BE2C (cell line): ENCODE measurements at regions not wholly inside any gene's neighbourhood (a gene's known extent, or its start where the extent isn't known, plus 50 kb on each side); places are given as distances from the start of the nearest gene placed in this dataset.

Experiments used
- DNase-seq: peaks from one replicate; pipeline ENCODE4 v3.0.0-alpha.2; 2020
- H3K27me3 ChIP-seq: fragments of 250-450 bp; sonication (Bioruptor Pico); 2 replicates; pipeline ENCODE4 v1.5.1; 2020; ENCODE audit warnings: mild to moderate bottlenecking
- H3K36me3 ChIP-seq: fragments of 250-450 bp; sonication (Bioruptor Pico); 2 replicates; pipeline ENCODE4 v1.5.1; 2020; ENCODE audit warnings: mild to moderate bottlenecking
- H3K4me1 ChIP-seq: fragments of 250-450 bp; sonication (Bioruptor Pico); 2 replicates; pipeline ENCODE4 v1.5.1; 2020
- H3K4me3 ChIP-seq: 2 replicates; pipeline ENCODE4 v1.5.1; 2011; ENCODE audit warnings: low read depth, low read length
- H3K9me3 ChIP-seq: fragments of 250-450 bp; sonication (Bioruptor Pico); 2 replicates; pipeline ENCODE4 v1.5.1; 2020
- CTCF ChIP-seq: IDR thresholded peaks from 2 replicates; pipeline ENCODE4 v1.5.1; 2012; ENCODE audit warnings: mild to moderate bottlenecking, low read depth, low read length

DNA sequence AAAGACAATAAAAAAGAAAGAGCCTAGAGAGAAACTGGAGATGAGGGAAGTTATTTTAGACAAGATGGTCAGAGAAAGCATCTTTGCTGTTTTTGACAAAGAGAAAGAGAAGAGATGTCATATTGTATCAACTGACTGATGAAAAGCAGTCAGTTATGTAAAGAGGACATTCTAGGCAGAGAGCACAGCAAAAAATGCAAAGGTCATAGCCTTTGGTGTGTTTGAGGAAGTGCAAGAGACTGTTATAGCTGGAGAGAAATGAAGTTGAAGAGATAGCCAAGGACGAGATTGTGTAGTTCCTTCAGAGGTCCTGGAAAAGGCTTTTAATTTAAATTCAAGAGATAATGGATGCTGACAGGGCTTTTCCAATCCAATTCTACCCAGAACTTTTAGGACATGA lies 342.4 kb downstream of the RASEF start:
- H3K4me1 ChIP-seq = no peaks in the 10 kb centered on the region; the same call in 1 of the 2 replicates
- no peak overlapping the region for H3K4me3 ChIP-seq
- TF ChIP-seq CTCF = no peak
- DNase-seq = no peak
- no peaks in the 10 kb centered on the region for H3K27me3 ChIP-seq
- H3K9me3 ChIP-seq = no peaks in the 10 kb centered on the region
- no peaks in the 10 kb centered on the region for H3K36me3 ChIP-seq

- H3K4me1 ChIP-seq = no peaks in the 10 kb centered on the region
- no peak overlapping the region for H3K4me3 ChIP-seq
- TF ChIP-seq CTCF = no peak
- no peaks in the 10 kb centered on the region for H3K27me3 ChIP-seq
- H3K36me3 ChIP-seq = no peaks in the 10 kb centered on the region
- DNase-seq = no peak
- H3K9me3 ChIP-seq = no peaks in the 10 kb centered on the region
Observed at GRCh38 chr9:82721593-82721992, 341.3 kb downstream of the RASEF start.

GRCh38 chr9:82722051-82722450 lies 340.9 kb downstream of the RASEF start:
- Histone ChIP-seq H3K9me3 (no peaks in the 10 kb centered on the region), H3K36me3 (no peaks in the 10 kb centered on the region), H3K4me1 (no peaks in the 10 kb centered on the region), H3K4me3 (no peak overlapping the region), H3K27me3 (no peaks in the 10 kb centered on the region)
- no peak for TF ChIP-seq CTCF
- no peak for DNase-seq

DNA sequence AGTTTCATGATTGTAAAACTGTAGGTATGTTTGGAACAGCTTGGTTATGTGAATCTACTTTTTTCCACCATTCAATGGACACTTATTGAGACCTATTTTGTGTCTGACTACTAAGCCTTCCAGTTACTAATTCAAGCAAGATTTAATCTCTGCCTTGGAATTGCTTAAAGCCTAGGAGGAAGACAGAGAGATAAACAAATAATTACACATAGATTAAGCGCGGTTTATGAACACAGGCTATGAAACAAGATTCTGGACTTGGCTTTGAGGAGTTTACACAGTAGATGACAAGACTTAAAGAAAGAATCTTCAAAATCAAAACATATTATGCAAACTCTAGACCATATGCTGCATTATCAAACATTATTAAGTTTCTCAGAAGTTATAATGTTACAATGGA lies 340.4 kb downstream of the RASEF start:
- Histone ChIP-seq H3K27me3 (no peaks in the 10 kb centered on the region), H3K9me3 (no peaks in the 10 kb centered on the region), H3K4me3 (no peak overlapping the region), H3K36me3 (no peaks in the 10 kb centered on the region), H3K4me1 (no peaks in the 10 kb centered on the region)
- DNase-seq = no peak
- TF ChIP-seq CTCF = no peak

GRCh38 chr9:82726424-82727276 lies 336.3 kb downstream of the RASEF start:
- H3K4me1 ChIP-seq = no peaks in the 10 kb centered on the region
- no peaks in the 10 kb centered on the region for H3K27me3 ChIP-seq
- H3K36me3 ChIP-seq = no peaks in the 10 kb centered on the region
- no peaks in the 10 kb centered on the region for H3K9me3 ChIP-seq
- no peak for TF ChIP-seq CTCF
- H3K4me3 ChIP-seq = no peak overlapping the region
- DNase-seq = no peak

GRCh38 chr9:82729141-82729540 lies 333.8 kb downstream of the RASEF start:
- no peaks in the 10 kb centered on the region for H3K27me3 ChIP-seq
- TF ChIP-seq CTCF = no peak

More at GRCh38 chr9:82729141-82729540, 333.8 kb downstream of the RASEF start:
- Histone ChIP-seq H3K4me3 (no peak overlapping the region), H3K36me3 (no peaks in the 10 kb centered on the region), H3K4me1 (no peaks in the 10 kb centered on the region), H3K9me3 (no peaks in the 10 kb centered on the region)
- no peak for DNase-seq
